T-helper 2 cell treated with Interferon-gamma antibody and Interleukin-4, amounts not matched to agents 5 μg/mL and 100 μg/mL, for 36 hours (primary cell): ENCODE measurements at regions not wholly inside any gene's neighbourhood (a gene's known extent, or its start where the extent isn't known, plus 50 kb on each side); places are given as distances from the start of the nearest gene placed in this dataset.

Experiments used
- DNase-seq: peaks from one replicate; pipeline ENCODE4 v3.0.0; 2021; ENCODE audit warnings: low spot score
- H3K27ac Mint-ChIP-seq: one replicate; pipeline ENCODE4 v1.8.0; 2021; ENCODE audit warnings: mild to moderate bottlenecking, mixed read lengths
- H3K27me3 Mint-ChIP-seq: one replicate; pipeline ENCODE4 v1.8.0; 2021; ENCODE audit warnings: low read depth, mixed read lengths
- H3K36me3 Mint-ChIP-seq: one replicate; pipeline ENCODE4 v1.8.0; 2021; ENCODE audit warnings: low read depth, mixed read lengths
- H3K4me1 Mint-ChIP-seq: one replicate; pipeline ENCODE4 v1.8.0; 2021; ENCODE audit warnings: low read depth, mixed read lengths
- H3K4me3 Mint-ChIP-seq: one replicate; pipeline ENCODE4 v1.8.0; 2022; ENCODE audit warnings: mild to moderate bottlenecking, moderate library complexity, mixed read lengths
- H3K9me3 Mint-ChIP-seq: one replicate; pipeline ENCODE4 v1.8.0; 2021; ENCODE audit warnings: mixed read lengths

- peaks cover 33% of the 10 kb centered on the region for H3K4me1 Mint-ChIP-seq
- H3K27me3 Mint-ChIP-seq: no peaks in the 10 kb centered on the region
- no peaks in the 10 kb centered on the region for H3K9me3 Mint-ChIP-seq
- H3K4me3 Mint-ChIP-seq: peak overlapping the region; percentile 94
- peak; percentile 79 for DNase-seq
- H3K27ac Mint-ChIP-seq: peak overlapping the region; percentile 98
- peaks cover 10% of the 10 kb centered on the region for H3K36me3 Mint-ChIP-seq
These were observed 113.5 kb upstream of the BTN3A2 start for GRCh38 chr6:26251354-26252076.

DNA sequence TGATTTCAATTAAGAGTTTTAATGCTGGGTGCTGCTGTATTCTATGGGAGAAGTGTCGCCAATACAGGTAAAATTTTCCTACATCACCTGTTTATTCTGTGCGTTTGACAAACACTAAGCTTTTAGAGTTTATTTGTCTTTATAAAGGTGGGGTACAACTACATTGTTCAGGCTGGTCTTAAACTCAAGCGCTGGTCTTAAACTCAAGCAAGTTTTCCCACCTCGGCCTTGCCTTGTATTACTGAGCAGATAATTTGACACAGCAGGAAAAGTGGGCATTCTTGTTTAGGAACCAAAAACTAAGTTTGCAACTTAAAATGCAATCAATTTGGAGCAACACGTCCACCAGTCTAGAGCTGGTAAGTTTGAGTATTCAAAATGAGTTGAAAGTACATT is 112.9 kb upstream of the BTN3A2 start:
- H3K4me1 Mint-ChIP-seq: peaks cover 37% of the 10 kb centered on the region
- H3K27ac Mint-ChIP-seq: peak overlapping the region; percentile 98
- H3K4me3 Mint-ChIP-seq: peak overlapping the region; percentile 94
- H3K36me3 Mint-ChIP-seq: peaks cover 10% of the 10 kb centered on the region
- H3K27me3 Mint-ChIP-seq: no peaks in the 10 kb centered on the region
- DNase-seq: no peak
- H3K9me3 Mint-ChIP-seq: no peaks in the 10 kb centered on the region

DNA sequence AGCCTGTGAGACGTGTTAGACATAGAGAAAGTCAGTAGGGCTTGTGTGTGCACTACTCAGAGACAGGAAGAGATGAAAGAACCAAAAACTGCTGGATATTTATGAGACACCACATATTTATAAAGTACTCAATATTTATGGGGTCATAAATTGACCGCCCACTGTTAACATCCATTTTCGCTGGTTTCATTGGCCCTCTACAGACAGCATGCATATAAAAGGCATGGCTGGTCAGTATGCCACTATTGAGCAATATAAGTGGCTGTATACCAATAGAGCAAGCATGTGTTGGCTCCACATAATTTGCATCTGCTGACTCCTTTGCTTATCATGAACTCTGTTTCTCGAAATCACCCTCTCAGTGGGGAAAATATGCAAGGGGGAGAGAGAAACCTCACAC is 110.3 kb upstream of the BTN3A2 start:
- Mint-ChIP-seq H3K27me3 (no peaks in the 10 kb centered on the region), H3K4me1 (peaks cover 24% of the 10 kb centered on the region), H3K27ac (peak overlapping the region; percentile 3), H3K9me3 (no peaks in the 10 kb centered on the region), H3K4me3 (peak overlapping the region; percentile 52), H3K36me3 (peaks cover 10% of the 10 kb centered on the region)
- no peak for DNase-seq

GRCh38 chr6:26257272-26257671 is 107.7 kb upstream of the BTN3A2 start:
- Mint-ChIP-seq H3K4me1 (peaks cover 14% of the 10 kb centered on the region), H3K27me3 (no peaks in the 10 kb centered on the region), H3K36me3 (peaks cover 5% of the 10 kb centered on the region), H3K4me3 (no peak overlapping the region), H3K9me3 (no peaks in the 10 kb centered on the region), H3K27ac (no peak overlapping the region)
- DNase-seq: no peak

GRCh38 chr6:26258212-26258977 is 106.6 kb upstream of the BTN3A2 start:
- DNase-seq: no peak
- no peaks in the 10 kb centered on the region for H3K36me3 Mint-ChIP-seq
- H3K4me1 Mint-ChIP-seq: peaks cover 9% of the 10 kb centered on the region
- no peaks in the 10 kb centered on the region for H3K9me3 Mint-ChIP-seq
- H3K4me3 Mint-ChIP-seq: no peak overlapping the region
- no peaks in the 10 kb centered on the region for H3K27me3 Mint-ChIP-seq
- no peak overlapping the region for H3K27ac Mint-ChIP-seq

GRCh38 chr6:26260110-26260637 is 104.8 kb upstream of the BTN3A2 start:
- Mint-ChIP-seq H3K27ac (no peak overlapping the region), H3K36me3 (no peaks in the 10 kb centered on the region), H3K9me3 (no peaks in the 10 kb centered on the region), H3K4me1 (peaks cover 5% of the 10 kb centered on the region), H3K4me3 (no peak overlapping the region), H3K27me3 (no peaks in the 10 kb centered on the region)
- DNase-seq: no peak

DNA sequence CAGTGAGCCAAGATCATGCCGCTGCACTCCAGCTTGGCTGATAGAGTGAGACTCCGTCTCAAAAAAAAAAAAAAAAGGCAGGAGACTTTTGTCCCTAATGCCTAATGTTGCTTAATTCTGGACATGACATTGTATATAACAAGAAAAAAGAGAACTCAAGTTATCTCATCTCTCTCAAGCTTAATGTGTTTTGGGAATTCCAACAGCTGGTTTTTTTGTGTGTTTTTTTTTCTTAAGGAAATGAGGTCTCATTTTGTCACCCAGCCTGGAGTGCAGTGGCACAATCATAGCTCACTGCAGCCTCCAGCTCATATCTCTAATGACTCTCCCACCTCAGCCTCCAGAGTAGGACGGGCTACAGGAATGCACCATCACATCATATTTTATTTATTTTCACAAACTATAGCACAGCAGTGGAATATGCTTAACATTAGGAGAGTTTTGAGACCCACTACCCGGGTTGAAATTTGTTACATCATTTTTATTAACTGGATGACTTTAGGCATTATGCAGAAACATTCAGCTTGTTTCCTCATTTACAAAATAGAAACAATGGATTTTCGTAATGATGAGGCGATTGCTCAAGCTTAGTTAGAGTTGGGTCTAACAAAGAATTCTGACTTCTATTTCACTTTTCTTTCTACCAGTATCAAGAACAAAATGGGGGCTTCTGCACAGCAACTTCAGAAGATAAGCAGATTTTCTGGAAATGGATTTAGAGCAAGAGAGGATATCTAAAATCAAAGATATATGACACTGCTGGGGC is 104.1 kb upstream of the BTN3A2 start:
- no peak for DNase-seq
- no peak overlapping the region for H3K4me3 Mint-ChIP-seq
- H3K9me3 Mint-ChIP-seq: no peaks in the 10 kb centered on the region
- no peaks in the 10 kb centered on the region for H3K36me3 Mint-ChIP-seq
- H3K27me3 Mint-ChIP-seq: no peaks in the 10 kb centered on the region
- peaks cover 5% of the 10 kb centered on the region for H3K4me1 Mint-ChIP-seq
- no peak overlapping the region for H3K27ac Mint-ChIP-seq

- Mint-ChIP-seq H3K4me3 (no peak overlapping the region), H3K9me3 (no peaks in the 10 kb centered on the region), H3K27me3 (no peaks in the 10 kb centered on the region), H3K27ac (no peak overlapping the region), H3K4me1 (peaks cover 10% of the 10 kb centered on the region), H3K36me3 (no peaks in the 10 kb centered on the region)
- no peak for DNase-seq
These were observed 100.5 kb upstream of the BTN3A2 start for GRCh38 chr6:26264547-26264946.

- H3K4me3 Mint-ChIP-seq: no peak overlapping the region
- H3K27me3 Mint-ChIP-seq: no peaks in the 10 kb centered on the region
- no peak for DNase-seq
- H3K36me3 Mint-ChIP-seq: no peaks in the 10 kb centered on the region
- H3K9me3 Mint-ChIP-seq: no peaks in the 10 kb centered on the region
- peak overlapping the region; percentile 41 for H3K27ac Mint-ChIP-seq
- peaks cover 24% of the 10 kb centered on the region for H3K4me1 Mint-ChIP-seq
These were observed 97.9 kb upstream of the BTN3A2 start for GRCh38 chr6:26267083-26267589.

- Mint-ChIP-seq H3K4me3 (no peak overlapping the region), H3K27me3 (no peaks in the 10 kb centered on the region), H3K36me3 (no peaks in the 10 kb centered on the region), H3K9me3 (no peaks in the 10 kb centered on the region), H3K27ac (no peak overlapping the region), H3K4me1 (peaks cover 24% of the 10 kb centered on the region)
- peak; percentile 48 for DNase-seq
These were observed 96.2 kb upstream of the BTN3A2 start for GRCh38 chr6:26268659-26269402.

DNA sequence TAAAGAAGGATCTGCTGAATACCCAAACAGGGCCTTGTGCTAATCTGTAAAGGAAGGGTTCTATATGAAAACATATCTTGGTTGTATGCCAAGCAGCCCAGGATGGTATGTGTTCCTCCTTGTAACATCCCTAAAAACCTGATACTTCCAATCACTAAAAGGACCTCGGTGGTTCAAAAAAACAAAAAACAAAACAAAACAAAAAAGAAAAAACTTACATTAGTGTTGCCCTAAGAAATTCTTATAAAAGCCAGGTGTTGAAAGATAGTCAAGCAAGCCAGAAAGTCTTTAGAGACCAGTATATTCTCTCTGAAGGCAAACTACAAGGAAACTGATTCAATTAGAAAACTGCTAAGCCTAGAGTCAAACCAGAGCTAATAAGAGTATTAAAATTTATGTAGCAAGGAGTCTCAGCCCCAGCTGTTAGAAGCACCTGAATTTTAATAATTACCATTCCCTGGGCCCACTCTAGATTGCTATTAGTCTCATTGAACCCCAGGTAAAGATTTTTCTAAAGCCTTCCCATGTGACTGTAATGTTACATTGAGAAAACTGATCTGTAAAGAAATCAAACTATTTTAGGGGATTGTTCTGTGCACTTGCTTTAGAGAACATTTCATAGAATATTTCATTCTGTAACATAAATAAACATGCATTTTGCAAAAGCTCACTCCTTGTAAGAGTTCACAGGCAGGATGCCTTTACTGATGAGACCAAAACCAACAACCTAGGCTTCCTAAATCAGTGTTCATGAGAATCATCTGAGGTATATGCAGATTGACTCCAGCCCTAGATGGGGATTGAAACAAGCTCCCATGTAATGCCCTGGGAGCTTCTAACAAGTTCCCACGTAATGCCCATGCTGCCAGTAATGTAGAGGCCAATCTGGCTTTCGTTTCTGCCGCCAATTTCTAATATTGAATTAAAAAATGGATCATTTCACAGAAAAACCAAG is 95.2 kb upstream of the BTN3A2 start:
- H3K4me3 Mint-ChIP-seq: no peak overlapping the region
- no peak for DNase-seq
- peaks cover 24% of the 10 kb centered on the region for H3K4me1 Mint-ChIP-seq
- H3K9me3 Mint-ChIP-seq: no peaks in the 10 kb centered on the region
- H3K36me3 Mint-ChIP-seq: no peaks in the 10 kb centered on the region
- H3K27ac Mint-ChIP-seq: no peak overlapping the region
- H3K27me3 Mint-ChIP-seq: no peaks in the 10 kb centered on the region

GRCh38 chr6:26270486-26270861 is 94.5 kb upstream of the BTN3A2 start:
- DNase-seq: no peak

More at GRCh38 chr6:26270486-26270861, 94.5 kb upstream of the BTN3A2 start:
- peaks cover 24% of the 10 kb centered on the region for H3K4me1 Mint-ChIP-seq
- H3K9me3 Mint-ChIP-seq: no peaks in the 10 kb centered on the region
- H3K27me3 Mint-ChIP-seq: no peaks in the 10 kb centered on the region
- no peak overlapping the region for H3K27ac Mint-ChIP-seq
- H3K36me3 Mint-ChIP-seq: no peaks in the 10 kb centered on the region
- no peak overlapping the region for H3K4me3 Mint-ChIP-seq
